Neural crest cell (in vitro differentiated cells): ENCODE measurements at regions not wholly inside any gene's neighbourhood (a gene's known extent, or its start where the extent isn't known, plus 50 kb on each side); places are given as distances from the start of the nearest gene placed in this dataset.

Experiments
- DNase-seq: peaks from one replicate; pipeline ENCODE4 v3.0.0; 2021; ENCODE audit warnings: low read depth, mixed read lengths, low spot score
- H3K27ac Mint-ChIP-seq: one replicate; pipeline ENCODE4 v1.8.0; 2021; ENCODE audit warnings: mild to moderate bottlenecking, mixed read lengths; ENCODE audit not compliant: unreplicated experiment
- H3K27me3 Mint-ChIP-seq: 2 replicates; pipeline ENCODE4 v1.8.0; 2021; ENCODE audit warnings: low read depth, mild to moderate bottlenecking, mixed read lengths
- H3K36me3 Mint-ChIP-seq: 2 replicates; pipeline ENCODE4 v1.8.0; 2021; ENCODE audit warnings: low read depth, mild to moderate bottlenecking, mixed read lengths
- H3K4me1 Mint-ChIP-seq: 2 replicates; pipeline ENCODE4 v1.8.0; 2021; ENCODE audit warnings: mixed read lengths
- H3K4me3 Mint-ChIP-seq: one replicate; pipeline ENCODE4 v1.8.0; 2021; ENCODE audit warnings: mild to moderate bottlenecking, mixed read lengths
- H3K9me3 Mint-ChIP-seq: 2 replicates; pipeline ENCODE4 v1.8.0; 2021; ENCODE audit warnings: mixed read lengths
- CTCF ChIP-seq: fragments of 200-600 bp; sonication (generic); conservative IDR thresholded peaks from 2 replicates; pipeline ENCODE4 v1.5.0; 2021; ENCODE audit warnings: antibody characterized with exemption, mild to moderate bottlenecking

- Mint-ChIP-seq H3K36me3 (no peaks in the 10 kb centered on the region), H3K4me1 (peaks cover 16% of the 10 kb centered on the region), H3K27me3 (no peaks in the 10 kb centered on the region), H3K27ac (no peak overlapping the region), H3K4me3 (no peak overlapping the region), H3K9me3 (no peaks in the 10 kb centered on the region)
- no peak for DNase-seq
- no peak for TF ChIP-seq CTCF
Observed at GRCh38 chr7:81201188-81201587, 282.3 kb upstream of the SEMA3C start.

GRCh38 chr7:81198766-81199165 lies 279.9 kb upstream of the SEMA3C start:
- H3K27me3 Mint-ChIP-seq = no peaks in the 10 kb centered on the region
- no peak overlapping the region for H3K27ac Mint-ChIP-seq
- no peak overlapping the region for H3K4me3 Mint-ChIP-seq

GRCh38 chr7:81197266-81197665 lies 278.4 kb upstream of the SEMA3C start:
- peaks cover 2% of the 10 kb centered on the region for H3K9me3 Mint-ChIP-seq
- peaks cover 3% of the 10 kb centered on the region for H3K36me3 Mint-ChIP-seq
- no peak overlapping the region for H3K4me3 Mint-ChIP-seq
- no peak for TF ChIP-seq CTCF
- no peak overlapping the region for H3K27ac Mint-ChIP-seq
- no peaks in the 10 kb centered on the region for H3K27me3 Mint-ChIP-seq
- H3K4me1 Mint-ChIP-seq = peaks cover 20% of the 10 kb centered on the region
- no peak for DNase-seq

More at GRCh38 chr7:81198766-81199165, 279.9 kb upstream of the SEMA3C start:
- no peak for DNase-seq
- Mint-ChIP-seq H3K36me3 (no peaks in the 10 kb centered on the region), H3K9me3 (peaks cover 2% of the 10 kb centered on the region), H3K4me1 (peaks cover 20% of the 10 kb centered on the region)
- TF ChIP-seq CTCF = no peak

- H3K4me1 Mint-ChIP-seq = peaks cover 33% of the 10 kb centered on the region
- TF ChIP-seq CTCF = no peak
- DNase-seq = no peak
- H3K4me3 Mint-ChIP-seq = no peak overlapping the region
- H3K36me3 Mint-ChIP-seq = peaks cover 3% of the 10 kb centered on the region
- no peaks in the 10 kb centered on the region for H3K27me3 Mint-ChIP-seq
- peaks cover 2% of the 10 kb centered on the region for H3K9me3 Mint-ChIP-seq
- no peak overlapping the region for H3K27ac Mint-ChIP-seq
Observed at GRCh38 chr7:81195033-81195432, 276.2 kb upstream of the SEMA3C start.

GRCh38 chr7:81190997-81191768 lies 272.3 kb upstream of the SEMA3C start:
- Mint-ChIP-seq H3K9me3 (peaks cover 7% of the 10 kb centered on the region), H3K27me3 (no peaks in the 10 kb centered on the region), H3K4me1 (peaks cover 17% of the 10 kb centered on the region), H3K4me3 (no peak overlapping the region), H3K27ac (no peak overlapping the region), H3K36me3 (peaks cover 3% of the 10 kb centered on the region)
- no peak for TF ChIP-seq CTCF
- DNase-seq = no peak
